ENCODE measurements at regions not wholly inside any gene's neighbourhood (a gene's known extent, or its start where the extent isn't known, plus 50 kb on each side); places are given as distances from the start of the nearest gene placed in this dataset.

- no peak overlapping the region for H3K4me3 ChIP-seq (ENCODE audit: low read depth, low read length)
- TF ChIP-seq, protein P1, sequence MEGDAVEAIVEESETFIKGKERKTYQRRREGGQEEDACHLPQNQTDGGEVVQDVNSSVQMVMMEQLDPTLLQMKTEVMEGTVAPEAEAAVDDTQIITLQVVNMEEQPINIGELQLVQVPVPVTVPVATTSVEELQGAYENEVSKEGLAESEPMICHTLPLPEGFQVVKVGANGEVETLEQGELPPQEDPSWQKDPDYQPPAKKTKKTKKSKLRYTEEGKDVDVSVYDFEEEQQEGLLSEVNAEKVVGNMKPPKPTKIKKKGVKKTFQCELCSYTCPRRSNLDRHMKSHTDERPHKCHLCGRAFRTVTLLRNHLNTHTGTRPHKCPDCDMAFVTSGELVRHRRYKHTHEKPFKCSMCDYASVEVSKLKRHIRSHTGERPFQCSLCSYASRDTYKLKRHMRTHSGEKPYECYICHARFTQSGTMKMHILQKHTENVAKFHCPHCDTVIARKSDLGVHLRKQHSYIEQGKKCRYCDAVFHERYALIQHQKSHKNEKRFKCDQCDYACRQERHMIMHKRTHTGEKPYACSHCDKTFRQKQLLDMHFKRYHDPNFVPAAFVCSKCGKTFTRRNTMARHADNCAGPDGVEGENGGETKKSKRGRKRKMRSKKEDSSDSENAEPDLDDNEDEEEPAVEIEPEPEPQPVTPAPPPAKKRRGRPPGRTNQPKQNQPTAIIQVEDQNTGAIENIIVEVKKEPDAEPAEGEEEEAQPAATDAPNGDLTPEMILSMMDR (IDR thresholded peaks at IDR 0.05; ENCODE audit: borderline replicate concordance, insufficient read depth, low read depth, low read length), result no peak
These were observed 192.8 kb upstream of the LINGO1 start for GRCh38 chr15:77825546-77825945.

DNA sequence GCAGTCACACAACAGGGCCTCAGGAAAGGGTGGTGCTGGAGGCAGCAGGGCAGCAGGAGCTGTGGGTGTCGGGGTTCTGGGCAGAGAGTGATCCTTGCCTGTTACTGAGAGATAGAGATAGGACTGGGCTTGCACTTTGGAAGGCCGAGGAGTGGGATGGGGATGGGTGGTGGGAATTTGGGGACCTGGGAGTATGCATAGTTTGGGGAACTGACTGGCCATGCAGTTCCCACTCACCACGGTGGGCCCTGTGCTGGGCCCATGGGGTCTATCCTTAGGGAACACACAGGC, 192.5 kb upstream of the LINGO1 start:
- H3K4me3 ChIP-seq (ENCODE audit: low read depth, low read length), result no peak overlapping the region
- TF ChIP-seq, protein P1 (IDR thresholded peaks at IDR 0.05; ENCODE audit: borderline replicate concordance, insufficient read depth, low read depth, low read length), result no peak

DNA sequence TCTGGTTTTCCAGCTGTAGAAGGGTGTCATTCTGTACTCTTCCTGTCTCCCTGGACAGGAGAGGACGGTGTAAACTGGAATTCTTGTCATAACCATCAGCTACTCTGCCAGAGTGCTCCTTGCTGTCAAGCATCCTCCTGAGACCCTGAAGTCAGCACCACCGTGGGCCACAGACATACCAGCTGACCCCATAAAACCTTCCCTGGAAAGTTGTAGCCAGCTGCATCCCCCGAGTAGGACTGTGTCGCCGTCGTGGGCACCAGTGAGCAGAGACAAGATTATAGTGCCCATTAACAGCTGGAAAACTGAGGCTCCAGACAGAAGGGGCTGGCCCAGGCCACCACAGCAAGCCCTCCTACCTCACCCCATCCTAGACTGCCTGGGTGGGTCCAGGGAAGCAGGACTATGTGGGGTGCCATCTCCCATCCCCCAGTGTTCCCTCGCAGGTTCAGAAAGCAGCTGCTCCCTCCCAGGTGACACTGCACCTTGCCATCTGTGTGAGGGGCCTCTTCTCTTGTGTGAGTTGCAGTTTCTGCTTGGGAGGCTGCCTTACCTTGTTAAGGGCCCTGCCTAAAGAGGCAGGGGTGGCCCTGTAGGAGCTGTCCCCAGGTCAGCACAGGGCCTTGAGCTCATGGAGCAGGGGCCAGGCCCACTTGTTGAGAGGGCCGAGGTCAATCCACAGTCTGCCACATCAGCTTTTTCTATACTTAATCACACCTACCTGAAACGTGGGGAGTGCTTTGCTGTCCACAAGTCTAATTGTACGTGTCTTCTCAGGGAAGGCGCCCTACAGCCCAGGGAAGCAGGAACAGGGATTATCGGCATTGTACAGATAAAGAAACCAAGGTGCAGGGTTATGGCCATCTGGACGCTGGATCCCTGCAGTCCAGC, 191.9 kb upstream of the LINGO1 start:
- no peak overlapping the region for H3K4me3 ChIP-seq (ENCODE audit: low read depth, low read length)
- TF ChIP-seq, protein P1 (IDR thresholded peaks at IDR 0.05; ENCODE audit: borderline replicate concordance, insufficient read depth, low read depth, low read length), result no peak

DNA sequence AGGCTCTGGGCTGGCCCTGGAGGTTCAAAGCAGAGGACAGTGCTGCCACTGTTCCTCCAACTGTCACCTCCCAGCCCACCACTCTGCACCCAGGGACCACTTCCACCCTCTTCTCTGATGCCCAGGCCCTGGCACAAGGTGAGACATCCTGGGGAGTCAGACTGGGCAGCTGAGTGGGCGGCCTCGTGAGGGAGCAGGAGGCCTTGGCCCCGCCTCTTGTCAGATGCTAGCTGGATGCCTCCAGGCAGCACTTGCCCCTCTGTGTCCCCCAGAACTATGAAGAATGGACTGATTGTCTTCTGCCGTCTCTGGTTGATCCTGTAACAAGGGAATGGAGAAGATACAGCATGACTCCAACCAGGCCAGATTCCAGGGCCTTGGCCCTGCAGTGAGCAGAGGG, 191.0 kb upstream of the LINGO1 start:
- TF ChIP-seq, protein P1 (IDR thresholded peaks at IDR 0.05; ENCODE audit: borderline replicate concordance, insufficient read depth, low read depth, low read length), result no peak
- no peak overlapping the region for H3K4me3 ChIP-seq (ENCODE audit: low read depth, low read length)

DNA sequence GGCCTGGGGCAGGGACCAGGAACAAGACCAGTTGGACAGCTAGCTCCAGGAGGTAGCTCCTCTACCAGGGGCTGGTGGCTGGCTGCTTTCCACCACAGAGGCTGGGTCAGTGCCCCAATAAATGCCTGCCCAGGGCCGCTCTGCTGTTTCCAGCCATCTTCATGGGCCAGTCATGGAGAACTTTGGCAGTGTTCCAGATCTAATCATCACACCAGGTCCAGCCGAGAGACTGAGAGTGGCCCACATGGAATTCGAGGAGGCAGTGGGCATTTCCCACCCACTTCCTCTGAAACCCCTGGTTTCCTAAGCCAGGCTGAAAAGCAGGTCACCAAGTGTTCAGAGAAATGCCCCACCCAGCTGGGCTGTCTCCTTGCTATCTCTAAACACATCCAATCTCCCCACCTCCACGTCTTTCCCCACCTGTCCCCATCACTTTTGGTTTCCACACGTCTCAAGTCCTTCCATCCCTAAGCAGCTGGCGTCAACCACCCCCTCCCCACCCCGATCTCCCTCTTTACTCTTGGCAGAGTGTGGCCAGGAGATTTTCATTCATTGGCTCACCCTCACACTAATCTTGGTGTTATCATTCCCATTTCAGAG, 190.0 kb upstream of the LINGO1 start:
- no peak overlapping the region for H3K4me3 ChIP-seq (ENCODE audit: low read depth, low read length)
- TF ChIP-seq, protein P1 (IDR thresholded peaks at IDR 0.05; ENCODE audit: borderline replicate concordance, insufficient read depth, low read depth, low read length), result no peak

- H3K4me3 ChIP-seq (ENCODE audit: low read depth, low read length), result no peak overlapping the region
- TF ChIP-seq, protein P1 (IDR thresholded peaks at IDR 0.05; ENCODE audit: borderline replicate concordance, insufficient read depth, low read depth, low read length), result no peak
These were observed 189.2 kb upstream of the LINGO1 start for GRCh38 chr15:77821959-77822256.
